ENCODE measurements at regions not wholly inside any gene's neighbourhood (a gene's known extent, or its start where the extent isn't known, plus 50 kb on each side); places are given as distances from the start of the nearest gene placed in this dataset.
A peak's percentile ranks its signal among the peaks of the same experiment; 100 is the strongest.

- CTCF ChIA-PET = interaction anchor here (1.1 to 5.8 kb wide), 10 partner anchors 12 to 218 kb away, joined by 3 to 44 read pairs (median 4); no protein-coding TSS in a partner anchor
- peaks cover 44 to 75% (median 48%) of the 10 kb centered on the region in 3 donors for H3K4me1 Mint-ChIP-seq
- no peaks in the 10 kb centered on the region for H3K36me3 ChIP-seq (ENCODE audit: insufficient read depth, low read length)
- peaks cover 0 to 1% of the 10 kb centered on the region in 2 donors for H3K27me3 Mint-ChIP-seq
- H3K27ac ChIP-seq (ENCODE audit: low read depth, low read length) = peak overlapping the region; percentile 68
- H3K9me3 Mint-ChIP-seq = no peaks in the 10 kb centered on the region
- H3K9me3 ChIP-seq (ENCODE audit: low read length) = no peaks in the 10 kb centered on the region
- POLR2A ChIA-PET = interaction anchor here (0.8 to 2.7 kb wide), 6 partner anchors 31 to 153 kb away, joined by 3 to 14 read pairs (median 8); partner anchors contain the start of gene RUNX3
- H3K27ac Mint-ChIP-seq = peak overlapping the region; percentile 90 to 98 (median 96)
- peak overlapping the region; percentile 44 for H3K4me3 ChIP-seq (ENCODE audit: low read length)
- peaks cover 0 to 1% (median 0%) of the 10 kb centered on the region in 3 donors for H3K36me3 Mint-ChIP-seq
- peak in 2 of 5 donors; percentile 4 to 13 for DNase-seq
- H3K4me3 Mint-ChIP-seq = peak overlapping the region; percentile 70 to 95 (median 87)
- H3K4me1 ChIP-seq (ENCODE audit: insufficient read depth, low read length) = peaks cover 34% of the 10 kb centered on the region
- H3K27me3 ChIP-seq (ENCODE audit: insufficient read depth, low read length, poor library complexity, severe bottlenecking) = no peaks in the 10 kb centered on the region
Measured at GRCh38 chr1:25065321-25065721, 135.2 kb upstream of the RUNX3 start.

DNA sequence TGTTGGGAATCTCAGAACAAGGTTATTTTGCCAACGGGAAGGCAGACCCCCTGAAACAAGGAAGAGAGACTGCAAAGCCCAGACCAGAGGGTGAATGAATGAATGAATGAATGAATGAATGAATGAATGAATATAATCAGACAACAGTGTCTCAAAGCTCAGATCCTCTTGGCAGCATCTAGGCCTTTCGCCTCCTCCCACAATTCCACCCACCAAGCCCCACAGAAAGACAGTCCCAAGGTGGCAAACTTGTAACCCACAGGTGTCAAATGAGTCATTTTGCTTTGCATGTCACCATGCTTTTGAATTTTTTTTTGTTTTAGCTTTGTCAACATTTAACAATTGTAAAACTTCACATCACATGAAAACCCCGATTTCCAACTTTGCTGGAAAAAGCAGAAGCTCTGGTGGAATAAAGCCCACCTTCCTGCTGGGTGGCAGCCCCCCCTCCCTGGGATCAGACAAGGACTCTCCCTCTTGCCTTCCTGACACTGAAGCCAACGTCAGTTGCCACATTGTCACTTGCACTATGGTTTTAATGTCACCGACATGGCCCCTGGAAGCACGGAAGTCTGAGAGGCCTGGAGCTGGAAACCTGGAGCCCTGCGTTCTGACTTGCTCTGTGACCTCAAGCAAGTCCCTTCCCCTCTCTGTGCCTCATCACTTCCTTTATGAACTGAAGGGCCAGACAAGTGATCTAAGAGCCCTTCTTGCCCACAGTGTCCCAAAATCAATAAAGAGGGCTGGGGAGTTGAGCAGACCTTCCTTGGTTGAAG lies 134.6 kb upstream of the RUNX3 start:
- no peaks in the 10 kb centered on the region for H3K36me3 ChIP-seq (ENCODE audit: insufficient read depth, low read length)
- peaks cover 0 to 1% of the 10 kb centered on the region in 2 donors for H3K27me3 Mint-ChIP-seq
- H3K4me3 ChIP-seq (ENCODE audit: low read length) = peak overlapping the region; percentile 44
- H3K4me1 Mint-ChIP-seq = peaks cover 37 to 76% (median 48%) of the 10 kb centered on the region in 3 donors
- H3K36me3 Mint-ChIP-seq = peaks cover 0 to 1% (median 0%) of the 10 kb centered on the region in 3 donors
- CTCF ChIA-PET = interaction anchor here (1.0 to 5.8 kb wide), 7 partner anchors 13 to 217 kb away, joined by 3 to 44 read pairs (median 4); no protein-coding TSS in a partner anchor
- peak in 4 of 5 donors; percentile 39 to 80 (median 59) for DNase-seq
- H3K4me1 ChIP-seq (ENCODE audit: insufficient read depth, low read length) = peaks cover 34% of the 10 kb centered on the region
- peak overlapping the region; percentile 70 to 95 (median 87) for H3K4me3 Mint-ChIP-seq
- no peaks in the 10 kb centered on the region for H3K27me3 ChIP-seq (ENCODE audit: insufficient read depth, low read length, poor library complexity, severe bottlenecking)
- H3K27ac Mint-ChIP-seq = peak overlapping the region; percentile 90 to 98 (median 96)
- H3K9me3 Mint-ChIP-seq = no peaks in the 10 kb centered on the region
- peak overlapping the region; percentile 68 for H3K27ac ChIP-seq (ENCODE audit: low read depth, low read length)
- no peaks in the 10 kb centered on the region for H3K9me3 ChIP-seq (ENCODE audit: low read length)
- POLR2A ChIA-PET = interaction anchor here (0.7 to 2.7 kb wide), 5 partner anchors 35 to 153 kb away, joined by 3 to 14 read pairs (median 8); partner anchors contain the start of gene RUNX3

- Histone ChIP-seq H3K27me3 (ENCODE audit: insufficient read depth, low read length, poor library complexity, severe bottlenecking) (no peaks in the 10 kb centered on the region), H3K9me3 (ENCODE audit: low read length) (no peaks in the 10 kb centered on the region), H3K27ac (ENCODE audit: low read depth, low read length) (peak overlapping the region; percentile 68), H3K36me3 (ENCODE audit: insufficient read depth, low read length) (no peaks in the 10 kb centered on the region), H3K4me3 (ENCODE audit: low read length) (no peak overlapping the region), H3K4me1 (ENCODE audit: insufficient read depth, low read length) (peaks cover 34% of the 10 kb centered on the region)
- Mint-ChIP-seq H3K27me3 (peaks cover 0 to 1% of the 10 kb centered on the region in 2 donors), H3K4me3 (peak overlapping the region; percentile 1 to 95 (median 87)), H3K36me3 (peaks cover 0 to 1% (median 0%) of the 10 kb centered on the region in 3 donors), H3K27ac (peak overlapping the region; percentile 90 to 98 (median 96)), H3K9me3 (no peaks in the 10 kb centered on the region), H3K4me1 (peaks cover 37 to 75% (median 50%) of the 10 kb centered on the region in 3 donors)
- peak in 1 of 5 donors; percentile 32 for DNase-seq
- ChIA-PET POLR2A (interaction anchor here (2.3 kb wide), 1 partner anchor 134 kb away, joined by 7 read pairs; the partner anchor contains the start of gene RUNX3), CTCF (interaction anchor here (1.0 to 5.8 kb wide), 4 partner anchors 21 to 216 kb away, joined by 3 to 44 read pairs (median 9); no protein-coding TSS in a partner anchor)
Measured at GRCh38 chr1:25063591-25064416, 133.7 kb upstream of the RUNX3 start.

GRCh38 chr1:25062621-25063255 lies 132.7 kb upstream of the RUNX3 start:
- ChIA-PET CTCF (interaction anchor here (5.8 kb wide), 1 partner anchor 36 kb away, joined by 44 read pairs; no protein-coding TSS in a partner anchor), POLR2A (no interaction called here)
- Histone ChIP-seq H3K27ac (ENCODE audit: low read depth, low read length) (no peak overlapping the region), H3K4me3 (ENCODE audit: low read length) (no peak overlapping the region), H3K4me1 (ENCODE audit: insufficient read depth, low read length) (peaks cover 34% of the 10 kb centered on the region), H3K27me3 (ENCODE audit: insufficient read depth, low read length, poor library complexity, severe bottlenecking) (no peaks in the 10 kb centered on the region), H3K9me3 (ENCODE audit: low read length) (no peaks in the 10 kb centered on the region), H3K36me3 (ENCODE audit: insufficient read depth, low read length) (no peaks in the 10 kb centered on the region)
- Mint-ChIP-seq H3K4me3 (peak overlapping the region in 1 of 7 donors; percentile 84), H3K9me3 (no peaks in the 10 kb centered on the region), H3K27me3 (peaks cover 0 to 1% of the 10 kb centered on the region in 2 donors), H3K4me1 (peaks cover 37 to 68% (median 50%) of the 10 kb centered on the region in 3 donors), H3K27ac (peak overlapping the region in 4 of 8 donors; percentile 32 to 82 (median 42)), H3K36me3 (peaks cover 0 to 1% (median 0%) of the 10 kb centered on the region in 3 donors)
- DNase-seq = peak in 1 of 5 donors; percentile 30

DNA sequence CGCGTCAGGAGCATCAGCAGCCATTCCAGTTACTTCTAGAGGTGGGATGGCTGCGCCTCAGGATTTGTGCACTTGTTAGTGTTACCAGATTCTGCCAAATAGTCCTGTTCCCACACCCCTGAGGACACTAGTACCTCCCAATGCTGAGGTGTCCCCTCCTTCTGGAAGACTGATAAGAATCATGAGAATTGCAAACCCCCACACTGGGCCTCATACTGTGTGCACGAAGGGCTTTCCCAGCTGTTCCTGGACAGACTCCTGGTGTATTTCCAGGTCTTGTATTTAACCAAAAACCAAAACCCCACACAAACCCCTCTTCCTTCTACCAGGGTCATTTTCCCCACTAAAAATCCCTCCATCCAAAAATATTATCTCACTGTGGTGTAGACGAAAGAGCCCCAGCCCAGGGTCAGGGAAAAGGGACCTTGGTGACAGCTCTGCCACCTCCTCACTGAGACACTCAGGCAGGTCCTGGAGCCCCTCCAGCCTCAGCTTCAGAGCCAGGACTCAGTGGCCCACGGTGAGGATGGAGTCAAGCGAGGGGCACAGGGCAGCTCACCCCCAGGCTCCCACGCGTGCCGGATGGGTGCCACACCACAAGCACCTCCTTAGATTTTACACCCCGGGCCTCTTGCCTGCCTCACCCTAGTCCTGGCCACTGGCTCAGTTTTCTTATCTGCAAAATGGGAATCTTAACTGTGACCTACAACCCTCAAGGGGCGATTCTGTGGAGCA lies 131.4 kb upstream of the RUNX3 start:
- H3K27ac Mint-ChIP-seq = peak overlapping the region in 6 of 8 donors; percentile 11 to 75 (median 34)
- no peaks in the 10 kb centered on the region for H3K9me3 Mint-ChIP-seq
- H3K27me3 Mint-ChIP-seq = peaks cover 0 to 1% of the 10 kb centered on the region in 2 donors
- DNase-seq = peak in 1 of 5 donors; percentile 37
- Histone ChIP-seq H3K27ac (ENCODE audit: low read depth, low read length) (no peak overlapping the region), H3K36me3 (ENCODE audit: insufficient read depth, low read length) (no peaks in the 10 kb centered on the region), H3K9me3 (ENCODE audit: low read length) (no peaks in the 10 kb centered on the region), H3K27me3 (ENCODE audit: insufficient read depth, low read length, poor library complexity, severe bottlenecking) (no peaks in the 10 kb centered on the region), H3K4me3 (ENCODE audit: low read length) (no peak overlapping the region), H3K4me1 (ENCODE audit: insufficient read depth, low read length) (peaks cover 24% of the 10 kb centered on the region)
- peak overlapping the region in 1 of 7 donors; percentile 84 for H3K4me3 Mint-ChIP-seq
- peaks cover 31 to 56% (median 41%) of the 10 kb centered on the region in 3 donors for H3K4me1 Mint-ChIP-seq
- CTCF ChIA-PET = no interaction called here
- POLR2A ChIA-PET = no interaction called here
- peaks cover 0 to 1% (median 0%) of the 10 kb centered on the region in 3 donors for H3K36me3 Mint-ChIP-seq

DNA sequence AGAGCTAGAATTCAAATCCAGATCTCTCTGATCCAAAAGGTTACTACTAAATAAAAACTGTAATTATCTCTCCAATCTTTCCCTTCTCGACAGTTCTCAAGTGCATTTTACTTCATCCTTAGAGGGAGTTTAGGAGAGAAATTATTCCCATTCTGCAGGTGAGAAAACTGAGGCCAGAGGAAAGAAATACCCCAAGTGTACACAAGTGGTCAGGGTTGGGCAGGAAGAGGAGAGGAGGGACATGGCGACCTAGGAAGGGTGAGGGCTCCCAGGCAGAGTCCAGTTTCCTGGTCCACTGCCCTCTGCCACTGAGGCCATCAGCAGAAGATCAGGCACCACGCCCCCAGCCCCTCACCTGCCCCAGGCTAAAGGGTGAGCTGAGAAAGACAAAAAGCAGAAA lies 127.1 kb upstream of the RUNX3 start:
- H3K36me3 Mint-ChIP-seq = peaks cover 0 to 2% (median 0%) of the 10 kb centered on the region in 3 donors
- CTCF ChIA-PET = no interaction called here

GRCh38 chr1:25056536-25056935 lies 126.5 kb upstream of the RUNX3 start:
- H3K27ac Mint-ChIP-seq = peak overlapping the region in 1 of 8 donors; percentile 84
- H3K27me3 Mint-ChIP-seq = no peaks in the 10 kb centered on the region
- peak in 1 of 5 donors; percentile 24 for DNase-seq
- ChIA-PET CTCF (no interaction called here), POLR2A (no interaction called here)
- Histone ChIP-seq H3K9me3 (ENCODE audit: low read length) (no peaks in the 10 kb centered on the region), H3K4me3 (ENCODE audit: low read length) (no peak overlapping the region), H3K4me1 (ENCODE audit: insufficient read depth, low read length) (no peaks in the 10 kb centered on the region), H3K36me3 (ENCODE audit: insufficient read depth, low read length) (no peaks in the 10 kb centered on the region), H3K27me3 (ENCODE audit: insufficient read depth, low read length, poor library complexity, severe bottlenecking) (no peaks in the 10 kb centered on the region), H3K27ac (ENCODE audit: low read depth, low read length) (no peak overlapping the region)
- H3K9me3 Mint-ChIP-seq = no peaks in the 10 kb centered on the region
- peaks cover 0 to 2% (median 0%) of the 10 kb centered on the region in 3 donors for H3K36me3 Mint-ChIP-seq
- no peak overlapping the region for H3K4me3 Mint-ChIP-seq
- H3K4me1 Mint-ChIP-seq = peaks cover 0 to 22% (median 6%) of the 10 kb centered on the region in 3 donors

More for the DNA sequence above, 127.1 kb upstream of the RUNX3 start:
- H3K27me3 Mint-ChIP-seq = no peaks in the 10 kb centered on the region
- no peak overlapping the region for H3K4me3 ChIP-seq (ENCODE audit: low read length)
- H3K27ac Mint-ChIP-seq = peak overlapping the region in 1 of 8 donors; percentile 84
- H3K4me3 Mint-ChIP-seq = no peak overlapping the region
- no peaks in the 10 kb centered on the region for H3K9me3 Mint-ChIP-seq
- peaks cover 0 to 28% (median 12%) of the 10 kb centered on the region in 3 donors for H3K4me1 Mint-ChIP-seq
- H3K27ac ChIP-seq (ENCODE audit: low read depth, low read length) = no peak overlapping the region
- H3K9me3 ChIP-seq (ENCODE audit: low read length) = no peaks in the 10 kb centered on the region
- no peaks in the 10 kb centered on the region for H3K36me3 ChIP-seq (ENCODE audit: insufficient read depth, low read length)
- peak in 1 of 5 donors; percentile 15 for DNase-seq
- H3K27me3 ChIP-seq (ENCODE audit: insufficient read depth, low read length, poor library complexity, severe bottlenecking) = no peaks in the 10 kb centered on the region
- POLR2A ChIA-PET = no interaction called here
- H3K4me1 ChIP-seq (ENCODE audit: insufficient read depth, low read length) = no peaks in the 10 kb centered on the region
